Testis (tissue), 2 donors: ENCODE measurements at regions not wholly inside any gene's neighbourhood (a gene's known extent, or its start where the extent isn't known, plus 50 kb on each side); places are given as distances from the start of the nearest gene placed in this dataset.

Experiments
- DNase-seq: peaks from one replicate; pipeline ENCODE4 v3.0.0-alpha.2; 2019
- H3K27ac ChIP-seq, 2 donors: fragments of 200-600 bp; sonication (generic); one replicate each; pipeline ENCODE4 v1.5.1; 2019
- H3K27me3 ChIP-seq: fragments of 200-600 bp; sonication (generic); one replicate; pipeline ENCODE4 v1.5.1; 2019
- H3K36me3 ChIP-seq: fragments of 200-600 bp; sonication (generic); one replicate; pipeline ENCODE4 v1.5.1; 2017; ENCODE audit warnings: low read depth; ENCODE audit errors: missing control alignments
- H3K4me1 ChIP-seq: fragments of 200-600 bp; sonication (generic); one replicate; pipeline ENCODE4 v1.5.1; 2019
- H3K4me3 ChIP-seq, 2 donors: fragments of 200-600 bp; sonication (generic); one replicate each; pipeline ENCODE4 v1.5.1; 2017 to 2019
- H3K9me3 ChIP-seq: fragments of 200-600 bp; sonication (generic); one replicate; pipeline ENCODE4 v1.5.1; 2017
- CTCF ChIP-seq, 3 experiments: fragments of 450-650 bp in 2 of 3; fragments of 200-600 bp in 1 of 3; sonication (generic) in 1 of 3; IDR thresholded peaks; one replicate each; pipeline ENCODE4 v1.5.1; 2016 to 2019; ENCODE audit warnings: antibody characterized with exemption in 3 of 3, mild to moderate bottlenecking in 2 of 3, moderate library complexity in 1 of 3
- POLR2A ChIP-seq: fragments of 450-650 bp; IDR thresholded peaks from one replicate; pipeline ENCODE4 v1.6.1; 2017; ENCODE audit warnings: antibody characterized with exemption, mild to moderate bottlenecking, moderate library complexity
- WGBS, 2 donors: methylation state at CpG; one replicate each; pipeline ENCODE4 v1.1.5; 2018; 5-methylcytosine and 5-hydroxymethylcytosine counted together
- intact Hi-C: fragments of 100-400 bp; cut with DNase I; formaldehyde crosslinking; loops from one replicate; pipeline ENCODE4 v1.15.1; 2023; ENCODE audit warnings: low total_unique reads

GRCh38 chr6:85390775-85391174, 59.1 kb upstream of the NT5E start:
- intact Hi-C loops = no loop called here
- H3K4me3 ChIP-seq = no peak overlapping the region
- H3K4me1 ChIP-seq = no peaks in the 10 kb centered on the region
- H3K27ac ChIP-seq = no peak overlapping the region
- TF ChIP-seq POLR2A (no peak), CTCF (IDR thresholded peaks at IDR 0.05) (no peak)
- WGBS, 2 donors = 84 to 86% methylated on average over 1 of the region's 1 CpG
- no peak for DNase-seq
- no peaks in the 10 kb centered on the region for H3K27me3 ChIP-seq
- H3K36me3 ChIP-seq = no peaks in the 10 kb centered on the region
- H3K9me3 ChIP-seq = no peaks in the 10 kb centered on the region

- Histone ChIP-seq H3K27ac (no peak overlapping the region), H3K4me3 (no peak overlapping the region), H3K4me1 (no peaks in the 10 kb centered on the region), H3K36me3 (no peaks in the 10 kb centered on the region), H3K27me3 (no peaks in the 10 kb centered on the region), H3K9me3 (no peaks in the 10 kb centered on the region)
- DNase-seq = no peak
- WGBS, 2 donors = 84 to 90% methylated on average over 2 of the region's 2 CpGs
- intact Hi-C loops = no loop called here
- TF ChIP-seq CTCF (IDR thresholded peaks at IDR 0.05) (no peak), POLR2A (no peak)
Measured at GRCh38 chr6:85390105-85390728, 59.7 kb upstream of the NT5E start.

GRCh38 chr6:85389151-85389797, 60.6 kb upstream of the NT5E start:
- Histone ChIP-seq H3K4me1 (no peaks in the 10 kb centered on the region), H3K4me3 (no peak overlapping the region), H3K27ac (no peak overlapping the region), H3K27me3 (no peaks in the 10 kb centered on the region), H3K9me3 (no peaks in the 10 kb centered on the region), H3K36me3 (no peaks in the 10 kb centered on the region)
- TF ChIP-seq CTCF (IDR thresholded peaks at IDR 0.05) (no peak), POLR2A (no peak)
- intact Hi-C loops = no loop called here
- WGBS, 2 donors = 71 to 75% methylated on average over 12 of the region's 12 CpGs
- DNase-seq = no peak

- DNase-seq = no peak
- TF ChIP-seq POLR2A = no peak
- TF ChIP-seq CTCF (IDR thresholded peaks at IDR 0.05) = no peak
- intact Hi-C loops = no loop called here
- H3K4me1 ChIP-seq = no peaks in the 10 kb centered on the region
- no peak overlapping the region for H3K27ac ChIP-seq
- no peaks in the 10 kb centered on the region for H3K36me3 ChIP-seq
- 68 to 81% methylated on average over 3 of the region's 3 CpGs for WGBS, 2 donors
- no peaks in the 10 kb centered on the region for H3K27me3 ChIP-seq
- no peak overlapping the region for H3K4me3 ChIP-seq
- H3K9me3 ChIP-seq = no peaks in the 10 kb centered on the region
Measured at GRCh38 chr6:85388531-85388930, 61.4 kb upstream of the NT5E start.
